HEK293 (cell line): ENCODE measurements at regions not wholly inside any gene's neighbourhood (a gene's known extent, or its start where the extent isn't known, plus 50 kb on each side); places are given as distances from the start of the nearest gene placed in this dataset.

Experiments
- CTCF ChIP-seq: fragments of 450-650 bp; formaldehyde crosslinking; IDR thresholded peaks from 2 replicates; pipeline ENCODE4 v1.5.1; 2016; ENCODE audit warnings: missing biosample characterization, missing genetic modification characterization
- SCRT1 ChIP-seq: fragments of 450-650 bp; formaldehyde crosslinking; IDR thresholded peaks from 2 replicates; pipeline ENCODE4 v1.5.1; 2016; ENCODE audit warnings: missing biosample characterization, missing genetic modification characterization, borderline replicate concordance
- SP2 ChIP-seq: fragments of 450-650 bp; formaldehyde crosslinking; IDR thresholded peaks from 2 replicates; pipeline ENCODE4 v1.5.1; 2016; ENCODE audit warnings: missing biosample characterization, missing genetic modification characterization
- ZBTB6 ChIP-seq: fragments of 450-650 bp; formaldehyde crosslinking; IDR thresholded peaks from 2 replicates; pipeline ENCODE4 v1.5.1; 2017; ENCODE audit warnings: missing biosample characterization, missing genetic modification characterization
- ZEB2 ChIP-seq: fragments of 450-650 bp; formaldehyde crosslinking; IDR thresholded peaks from 2 replicates; pipeline ENCODE4 v1.5.1; 2016; ENCODE audit warnings: missing biosample characterization, missing genetic modification characterization
- ZNF10 ChIP-seq: fragments of 450-650 bp; formaldehyde crosslinking; IDR thresholded peaks from 2 replicates; pipeline ENCODE4 v1.5.1; 2017; ENCODE audit warnings: missing biosample characterization, missing genetic modification characterization
- ZNF175 ChIP-seq: fragments of 450-650 bp; formaldehyde crosslinking; IDR thresholded peaks from 2 replicates; pipeline ENCODE4 v1.5.1; 2016; ENCODE audit warnings: missing biosample characterization, missing genetic modification characterization
- ZNF274 ChIP-seq, 2 experiments: fragments of 200-500 bp in 1 of 2; fragments of 450-650 bp in 1 of 2; sonication (Bioruptor generic) in 1 of 2; formaldehyde crosslinking in 1 of 2; IDR thresholded peaks; 2 replicates each; pipeline versions ENCODE4 v1.5.1 to v1.6.1; 2014 to 2016; ENCODE audit warnings: borderline replicate concordance in 1 of 2, inconsistent platforms in 1 of 2, low read length in 1 of 2, missing biosample characterization in 1 of 2, missing genetic modification characterization in 1 of 2
- ZNF394 ChIP-seq: fragments of 450-650 bp; formaldehyde crosslinking; IDR thresholded peaks from 2 replicates; pipeline ENCODE4 v1.5.1; 2016; ENCODE audit warnings: missing biosample characterization, missing genetic modification characterization, mild to moderate bottlenecking, moderate library complexity, borderline replicate concordance
- ZNF549 ChIP-seq: fragments of 450-650 bp; IDR thresholded peaks from 2 replicates; pipeline ENCODE4 v1.5.1; 2018; ENCODE audit warnings: missing biosample characterization, missing genetic modification characterization, mild to moderate bottlenecking, inconsistent platforms, moderate library complexity
- ZNF670 ChIP-seq: fragments of 450-650 bp; formaldehyde crosslinking; IDR thresholded peaks from 2 replicates; pipeline ENCODE4 v1.5.1; 2016; ENCODE audit warnings: missing biosample characterization, missing genetic modification characterization, low read depth
- TF ChIP-seq, protein P1 (sequence below): fragments of 450-650 bp; formaldehyde crosslinking; IDR thresholded peaks from 2 replicates; pipeline ENCODE4 v1.5.1; 2017; ENCODE audit warnings: missing biosample characterization, missing genetic modification characterization

DNA sequence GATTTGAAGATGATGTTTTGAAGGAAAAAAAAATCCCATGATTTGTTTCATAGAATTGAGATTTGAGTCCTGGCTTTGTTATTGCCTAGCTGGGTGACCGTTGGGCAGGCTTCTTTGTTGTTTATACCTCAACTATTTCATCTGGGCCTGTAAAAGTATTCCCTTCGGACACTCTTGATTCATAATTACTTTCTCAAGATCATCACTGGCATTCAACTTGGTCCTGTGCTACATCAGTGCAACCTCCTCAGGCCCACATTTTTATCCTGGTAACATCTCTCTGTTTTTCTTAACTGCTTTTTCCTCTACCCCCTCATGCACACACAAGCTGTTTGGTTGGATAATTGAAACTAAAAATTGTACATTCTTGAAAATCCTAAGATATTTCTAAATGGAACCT is 67.5 kb upstream of the P3H2 start:
- no peak for TF ChIP-seq ZBTB6
- no peak for TF ChIP-seq ZEB2
- TF ChIP-seq SP2: no peak
- no peak for TF ChIP-seq ZNF549
- TF ChIP-seq, protein P1, sequence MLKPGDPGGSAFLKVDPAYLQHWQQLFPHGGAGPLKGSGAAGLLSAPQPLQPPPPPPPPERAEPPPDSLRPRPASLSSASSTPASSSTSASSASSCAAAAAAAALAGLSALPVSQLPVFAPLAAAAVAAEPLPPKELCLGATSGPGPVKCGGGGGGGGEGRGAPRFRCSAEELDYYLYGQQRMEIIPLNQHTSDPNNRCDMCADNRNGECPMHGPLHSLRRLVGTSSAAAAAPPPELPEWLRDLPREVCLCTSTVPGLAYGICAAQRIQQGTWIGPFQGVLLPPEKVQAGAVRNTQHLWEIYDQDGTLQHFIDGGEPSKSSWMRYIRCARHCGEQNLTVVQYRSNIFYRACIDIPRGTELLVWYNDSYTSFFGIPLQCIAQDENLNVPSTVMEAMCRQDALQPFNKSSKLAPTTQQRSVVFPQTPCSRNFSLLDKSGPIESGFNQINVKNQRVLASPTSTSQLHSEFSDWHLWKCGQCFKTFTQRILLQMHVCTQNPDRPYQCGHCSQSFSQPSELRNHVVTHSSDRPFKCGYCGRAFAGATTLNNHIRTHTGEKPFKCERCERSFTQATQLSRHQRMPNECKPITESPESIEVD (tag by site-specific recombination): no peak
- no peak for TF ChIP-seq ZNF274 (IDR thresholded peaks at IDR 0.05; ENCODE audit: low read length)
- TF ChIP-seq ZNF274 (tag by site-specific recombination; IDR thresholded peaks at IDR 0.05; ENCODE audit: borderline replicate concordance): no peak
- no peak for TF ChIP-seq CTCF (tag by site-specific recombination)
- TF ChIP-seq SCRT1 (tag by site-specific recombination): no peak
- TF ChIP-seq ZNF670 (tag by site-specific recombination): no peak
- TF ChIP-seq ZNF394: no peak
- TF ChIP-seq ZNF175 (tag by site-specific recombination): no peak
- no peak for TF ChIP-seq ZNF10 (tag by site-specific recombination)
